Brain microvascular endothelial cell (primary cell): ENCODE measurements at regions not wholly inside any gene's neighbourhood (a gene's known extent, or its start where the extent isn't known, plus 50 kb on each side); places are given as distances from the start of the nearest gene placed in this dataset.

Experiments
- DNase-seq: peaks from one replicate; pipeline ENCODE4 v3.0.0-alpha.2; 2020
- H3K27ac ChIP-seq: fragments of 250-450 bp; sonication (Bioruptor Pico); 2 replicates; pipeline ENCODE4 v1.5.1; 2020; ENCODE audit warnings: mild to moderate bottlenecking, moderate library complexity
- H3K27me3 ChIP-seq: fragments of 250-450 bp; sonication (Bioruptor Pico); replicated peaks from 2 replicates; pipeline ENCODE4 v1.5.1; 2020; ENCODE audit warnings: mild to moderate bottlenecking
- H3K36me3 ChIP-seq: fragments of 250-450 bp; sonication (Bioruptor Pico); replicated peaks from 2 replicates; pipeline ENCODE4 v1.5.1; 2020; ENCODE audit warnings: mild to moderate bottlenecking
- H3K4me3 ChIP-seq: 2 replicates; pipeline ENCODE4 v1.5.1; 2011; ENCODE audit warnings: low read depth, mild to moderate bottlenecking, control low read depth, low read length, moderate library complexity
- CTCF ChIP-seq: IDR thresholded peaks from 2 replicates; pipeline ENCODE4 v1.5.1; 2011; ENCODE audit warnings: low read depth, mild to moderate bottlenecking, moderate library complexity, low read length, control low read depth, inconsistent platforms; ENCODE audit errors: missing control alignments
- in situ Hi-C: cut with HindIII; loops from 2 replicates; pipeline ENCODE4 v1.10.0; 2017; ENCODE audit warnings: low sequenced_read_pairs, low pct_ligation_motif_present

GRCh38 chr16:26756633-26757032, 310.1 kb upstream of the C16orf82 start:
- no peak for DNase-seq
- H3K27me3 ChIP-seq, result no peaks in the 10 kb centered on the region
- no peak overlapping the region for H3K27ac ChIP-seq
- H3K4me3 ChIP-seq, result no peak overlapping the region
- in situ Hi-C loops, result no loop called here
- TF ChIP-seq CTCF, result no peak
- H3K36me3 ChIP-seq, result no peaks in the 10 kb centered on the region

GRCh38 chr16:26762594-26762993, 304.1 kb upstream of the C16orf82 start:
- in situ Hi-C loops, result no loop called here
- no peak for TF ChIP-seq CTCF
- no peak for DNase-seq
- no peak overlapping the region for H3K27ac ChIP-seq
- H3K27me3 ChIP-seq, result no peaks in the 10 kb centered on the region
- no peak overlapping the region for H3K4me3 ChIP-seq
- H3K36me3 ChIP-seq, result no peaks in the 10 kb centered on the region

GRCh38 chr16:26765087-26765486, 301.6 kb upstream of the C16orf82 start:
- Histone ChIP-seq H3K27me3 (no peaks in the 10 kb centered on the region), H3K27ac (no peak overlapping the region), H3K4me3 (no peak overlapping the region), H3K36me3 (no peaks in the 10 kb centered on the region)
- TF ChIP-seq CTCF, result peak; percentile 34
- in situ Hi-C loops, result no loop called here
- DNase-seq, result no peak

GRCh38 chr16:26768385-26769010, 298.2 kb upstream of the C16orf82 start:
- Histone ChIP-seq H3K4me3 (no peak overlapping the region), H3K27ac (no peak overlapping the region), H3K36me3 (no peaks in the 10 kb centered on the region), H3K27me3 (no peaks in the 10 kb centered on the region)
- DNase-seq, result no peak
- in situ Hi-C loops, result no loop called here
- no peak for TF ChIP-seq CTCF

GRCh38 chr16:26770547-26770946, 296.2 kb upstream of the C16orf82 start:
- in situ Hi-C loops, result no loop called here
- Histone ChIP-seq H3K27ac (no peak overlapping the region), H3K27me3 (no peaks in the 10 kb centered on the region), H3K4me3 (no peak overlapping the region), H3K36me3 (no peaks in the 10 kb centered on the region)
- no peak for DNase-seq
- no peak for TF ChIP-seq CTCF

- no peaks in the 10 kb centered on the region for H3K36me3 ChIP-seq
- H3K27me3 ChIP-seq, result no peaks in the 10 kb centered on the region
- no peak overlapping the region for H3K27ac ChIP-seq
- DNase-seq, result no peak
- in situ Hi-C loops, result no loop called here
- TF ChIP-seq CTCF, result no peak
- no peak overlapping the region for H3K4me3 ChIP-seq
These were observed 294.2 kb upstream of the C16orf82 start for GRCh38 chr16:26772503-26772902.
